ENCODE measurements at regions not wholly inside any gene's neighbourhood (a gene's known extent, or its start where the extent isn't known, plus 50 kb on each side); places are given as distances from the start of the nearest gene placed in this dataset.

GRCh38 chr3:110804856-110805255, 266.8 kb upstream of the NECTIN3 start:
- no peaks in the 10 kb centered on the region for H4K20me1 ChIP-seq (replicated peaks; ENCODE audit: control insufficient read depth, insufficient read depth, low read length)
- no peaks in the 10 kb centered on the region for H3K79me2 ChIP-seq (ENCODE audit: control insufficient read depth, insufficient read depth, low read length)
- TF ChIP-seq FOXP1 (CRISPR knock-in tag; IDR thresholded peaks at IDR 0.05) (no peak), HDGF (IDR thresholded peaks at IDR 0.05) (no peak), ZNF518B (CRISPR knock-in tag; IDR thresholded peaks at IDR 0.05) (no peak), DIDO1 (tag; IDR thresholded peaks at IDR 0.05; ENCODE audit: low read depth) (no peak), ZNF75A (CRISPR knock-in tag; IDR thresholded peaks at IDR 0.05) (no peak), NFE2 (IDR thresholded peaks at IDR 0.05; ENCODE audit: low read depth) (no peak), NELFE (IDR thresholded peaks at IDR 0.05; ENCODE audit: insufficient read depth, insufficient read length) (no peak), ZBTB12 (CRISPR knock-in tag; IDR thresholded peaks at IDR 0.05) (no peak), NR1H2 (CRISPR knock-in tag; IDR thresholded peaks at IDR 0.05) (no peak), FOXP4 (CRISPR knock-in tag; IDR thresholded peaks at IDR 0.05; ENCODE audit: borderline replicate concordance) (no peak), PHF20 (IDR thresholded peaks at IDR 0.05; ENCODE audit: partially characterized antibody) (no peak)
- TF ChIP-seq, protein P1, sequence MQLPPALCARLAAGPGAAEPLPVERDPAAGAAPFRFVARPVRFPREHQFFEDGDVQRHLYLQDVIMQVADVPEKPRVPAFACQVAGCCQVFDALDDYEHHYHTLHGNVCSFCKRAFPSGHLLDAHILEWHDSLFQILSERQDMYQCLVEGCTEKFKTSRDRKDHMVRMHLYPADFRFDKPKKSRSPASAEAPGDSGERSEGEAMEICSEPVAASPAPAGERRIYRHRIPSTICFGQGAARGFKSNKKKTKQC (CRISPR knock-in tag; IDR thresholded peaks at IDR 0.05) = no peak
- no peaks in the 10 kb centered on the region for H3K9me1 ChIP-seq (ENCODE audit: control insufficient read depth, insufficient read depth, low read length)
- no peaks in the 10 kb centered on the region for H3K9me3 ChIP-seq (replicated peaks; ENCODE audit: control insufficient read depth, insufficient read depth, low read depth, low read length)
- 0% methylated on average over 2 of the region's 2 CpGs for WGBS (ENCODE audit: insufficient coverage, low coverage, missing lambda C conversion rate)
- H3K4me2 ChIP-seq (ENCODE audit: insufficient read depth, low read length) = no peak overlapping the region
- CTCF ChIA-PET (ENCODE audit: low intra/inter-chr PET ratio) = no interaction called here
- no peaks in the 10 kb centered on the region for H3K27me3 ChIP-seq (ENCODE audit: control insufficient read depth in 2 of 2, insufficient read depth in 2 of 2, low read length in 2 of 2)
- in situ Hi-C loops (cut with MboI) (no loop called here), intact Hi-C loops (cut with micrococcal nuclease) (no loop called here)
- no TSS peak for BruUV-seq (replicated peaks)
- H3K36me3 ChIP-seq (ENCODE audit: control insufficient read depth, insufficient read depth, low read length) = no peaks in the 10 kb centered on the region
- DNase-seq (ENCODE audit: extremely low read depth in 1 of 4, low spot score in 3 of 4) (no peak), FAIRE-seq (no peak), ATAC-seq (no peak)
- no peaks in the 10 kb centered on the region for H3K4me1 ChIP-seq (replicated peaks in 1 of 2; ENCODE audit: control insufficient read depth in 2 of 2, insufficient read depth in 2 of 2, low read length in 2 of 2)
- H2AFZ ChIP-seq (ENCODE audit: low read depth, low read length) = no peak overlapping the region
- no peak overlapping the region for H3K4me3 ChIP-seq
- POLR2A ChIA-PET = interaction anchor here (0.6 kb wide), 1 partner anchor 167 kb away, joined by 3 read pairs; no protein-coding TSS in a partner anchor
- H3K9ac ChIP-seq (ENCODE audit: insufficient read depth in 1 of 2, low read depth in 2 of 2, low read length in 2 of 2) = no peak overlapping the region
- H3K27ac ChIP-seq (ENCODE audit: extremely low read depth, low read depth, low read length) = no peak overlapping the region

Measured in K562 (cell line).